PFSK-1 (cell line): ENCODE measurements at regions not wholly inside any gene's neighbourhood (a gene's known extent, or its start where the extent isn't known, plus 50 kb on each side); places are given as distances from the start of the nearest gene placed in this dataset.

Source experiments
- FOXP2 ChIP-seq: optimal IDR thresholded peaks from 2 replicates; pipeline ENCODE3; 2011; ENCODE audit warnings: borderline replicate concordance, control low read depth, inconsistent platforms; ENCODE audit not compliant: insufficient read depth; ENCODE audit errors: extremely low read length, extremely low read depth
- POLR2AphosphoS5 ChIP-seq: IDR thresholded peaks from 2 replicates; pipeline ENCODE4 v1.6.1; 2012; ENCODE audit warnings: low read depth, mild to moderate bottlenecking, control low read depth, low read length, moderate library complexity
- SIN3A ChIP-seq: IDR thresholded peaks from 2 replicates; pipeline ENCODE4 v1.6.1; 2012; ENCODE audit warnings: mild to moderate bottlenecking, low read length, moderate library complexity, borderline replicate concordance; ENCODE audit not compliant: insufficient read depth
- TAF1 ChIP-seq: IDR thresholded peaks from 2 replicates; pipeline ENCODE4 v1.6.1; 2012; ENCODE audit warnings: low read length, control low read depth, borderline replicate concordance; ENCODE audit not compliant: insufficient read depth
- TF ChIP-seq, protein P1 (sequence below), 2 experiments: IDR thresholded peaks; 2 replicates each; pipeline versions ENCODE4 v1.6.1 to v1.8.0; 2011 to 2012; ENCODE audit warnings: low read depth in 2 of 2, low read length in 2 of 2, control low read depth in 1 of 2, inconsistent platforms in 1 of 2, mild to moderate bottlenecking in 1 of 2, moderate library complexity in 1 of 2; ENCODE audit not compliant: insufficient read depth in 1 of 2

DNA sequence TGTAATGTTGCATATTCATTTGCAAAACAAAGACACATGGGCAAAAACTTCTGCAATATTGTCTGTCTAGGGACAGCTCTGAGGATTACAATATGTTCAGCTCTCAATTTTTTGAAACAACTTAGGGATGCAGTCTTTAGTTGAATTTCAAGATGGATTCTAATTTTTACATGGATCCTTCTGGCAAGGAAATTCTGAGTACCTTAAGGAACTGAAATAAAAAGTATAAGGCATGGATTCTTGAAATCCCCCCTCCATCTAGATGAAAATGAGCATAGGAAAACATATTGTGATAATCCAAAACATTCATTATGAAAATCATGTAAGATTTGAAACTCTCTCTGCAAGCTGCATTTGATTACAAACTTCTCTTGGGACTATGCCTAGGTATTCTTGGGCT is 568.6 kb downstream of the CETN3 start:
- TF ChIP-seq, protein P1, sequence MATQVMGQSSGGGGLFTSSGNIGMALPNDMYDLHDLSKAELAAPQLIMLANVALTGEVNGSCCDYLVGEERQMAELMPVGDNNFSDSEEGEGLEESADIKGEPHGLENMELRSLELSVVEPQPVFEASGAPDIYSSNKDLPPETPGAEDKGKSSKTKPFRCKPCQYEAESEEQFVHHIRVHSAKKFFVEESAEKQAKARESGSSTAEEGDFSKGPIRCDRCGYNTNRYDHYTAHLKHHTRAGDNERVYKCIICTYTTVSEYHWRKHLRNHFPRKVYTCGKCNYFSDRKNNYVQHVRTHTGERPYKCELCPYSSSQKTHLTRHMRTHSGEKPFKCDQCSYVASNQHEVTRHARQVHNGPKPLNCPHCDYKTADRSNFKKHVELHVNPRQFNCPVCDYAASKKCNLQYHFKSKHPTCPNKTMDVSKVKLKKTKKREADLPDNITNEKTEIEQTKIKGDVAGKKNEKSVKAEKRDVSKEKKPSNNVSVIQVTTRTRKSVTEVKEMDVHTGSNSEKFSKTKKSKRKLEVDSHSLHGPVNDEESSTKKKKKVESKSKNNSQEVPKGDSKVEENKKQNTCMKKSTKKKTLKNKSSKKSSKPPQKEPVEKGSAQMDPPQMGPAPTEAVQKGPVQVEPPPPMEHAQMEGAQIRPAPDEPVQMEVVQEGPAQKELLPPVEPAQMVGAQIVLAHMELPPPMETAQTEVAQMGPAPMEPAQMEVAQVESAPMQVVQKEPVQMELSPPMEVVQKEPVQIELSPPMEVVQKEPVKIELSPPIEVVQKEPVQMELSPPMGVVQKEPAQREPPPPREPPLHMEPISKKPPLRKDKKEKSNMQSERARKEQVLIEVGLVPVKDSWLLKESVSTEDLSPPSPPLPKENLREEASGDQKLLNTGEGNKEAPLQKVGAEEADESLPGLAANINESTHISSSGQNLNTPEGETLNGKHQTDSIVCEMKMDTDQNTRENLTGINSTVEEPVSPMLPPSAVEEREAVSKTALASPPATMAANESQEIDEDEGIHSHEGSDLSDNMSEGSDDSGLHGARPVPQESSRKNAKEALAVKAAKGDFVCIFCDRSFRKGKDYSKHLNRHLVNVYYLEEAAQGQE (IDR thresholded peaks at IDR 0.05; ENCODE audit: insufficient read depth in 1 of 2, low read depth in 2 of 2, low read length in 2 of 2): no peak
- TF ChIP-seq SIN3A (no peak), FOXP2 (no peak), TAF1 (no peak), POLR2AphosphoS5 (no peak)

DNA sequence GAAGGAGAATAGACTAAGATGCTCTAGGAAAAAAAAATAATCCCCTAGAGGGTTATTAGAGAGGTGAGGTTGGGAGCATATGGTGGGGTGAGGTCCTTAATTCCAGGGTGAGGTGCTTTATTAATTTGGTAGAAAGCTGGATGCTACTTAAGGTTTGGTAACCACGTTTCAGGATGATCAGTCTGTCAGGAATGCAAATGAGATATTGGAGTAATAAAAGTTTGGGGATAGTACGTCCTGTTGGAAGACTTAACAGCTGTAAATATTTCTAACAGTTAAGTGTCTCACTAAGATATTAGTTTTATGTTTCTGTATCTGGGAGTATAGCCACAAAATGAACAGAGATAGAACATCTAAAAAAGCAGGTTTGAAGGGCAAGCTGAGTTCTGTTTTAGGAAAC is 578.9 kb downstream of the CETN3 start:
- TF ChIP-seq TAF1: no peak
- TF ChIP-seq, protein P1 (IDR thresholded peaks at IDR 0.05; ENCODE audit: insufficient read depth in 1 of 2, low read depth in 2 of 2, low read length in 2 of 2): no peak
- TF ChIP-seq SIN3A: no peak
- no peak for TF ChIP-seq FOXP2
- no peak for TF ChIP-seq POLR2AphosphoS5

DNA sequence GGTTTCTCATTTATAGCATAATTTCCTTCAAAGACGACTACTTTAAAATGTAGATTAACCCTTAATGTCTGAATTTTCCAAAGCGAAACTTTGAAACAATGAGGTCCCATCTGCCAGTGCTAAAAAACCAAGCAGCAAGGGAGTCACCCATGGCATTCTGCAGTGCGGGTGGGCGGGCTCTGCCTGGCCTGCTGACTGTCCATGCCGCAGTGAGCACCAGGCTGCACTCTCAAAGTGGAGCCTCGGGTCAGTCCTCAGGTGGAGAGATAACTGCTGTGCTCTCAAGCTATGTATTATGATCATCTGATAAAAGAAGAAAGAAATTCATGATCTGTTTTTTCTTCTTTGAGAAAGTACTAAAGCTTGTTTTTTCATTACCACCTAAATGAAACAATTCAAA is 581.6 kb downstream of the CETN3 start:
- TF ChIP-seq TAF1 (no peak), POLR2AphosphoS5 (no peak), FOXP2 (no peak), SIN3A (no peak)
- TF ChIP-seq, protein P1 (IDR thresholded peaks at IDR 0.05; ENCODE audit: insufficient read depth in 1 of 2, low read depth in 2 of 2, low read length in 2 of 2): no peak

DNA sequence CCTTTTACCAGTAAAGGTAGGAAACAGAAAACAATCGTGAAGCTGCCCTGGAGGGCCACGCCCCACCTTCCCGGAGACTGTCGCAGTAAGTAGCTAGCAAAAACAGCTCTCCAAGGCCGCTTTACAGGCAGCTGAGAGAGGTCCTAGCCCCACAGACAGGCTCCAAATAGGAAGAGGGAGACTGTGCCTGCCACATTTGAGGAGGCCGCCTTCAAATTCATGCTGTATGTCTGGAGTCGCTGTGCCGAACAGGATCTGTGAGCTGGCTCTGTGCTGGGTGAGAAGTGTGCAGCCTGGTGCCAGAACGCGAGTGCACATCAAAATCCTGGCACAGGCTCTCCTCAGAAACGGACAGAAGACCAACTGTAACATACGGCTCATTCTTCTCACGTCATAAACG is 582.2 kb downstream of the CETN3 start:
- TF ChIP-seq TAF1 (no peak), FOXP2 (no peak), SIN3A (no peak), POLR2AphosphoS5 (no peak)
- TF ChIP-seq, protein P1 (IDR thresholded peaks at IDR 0.05; ENCODE audit: insufficient read depth in 1 of 2, low read depth in 2 of 2, low read length in 2 of 2): no peak

DNA sequence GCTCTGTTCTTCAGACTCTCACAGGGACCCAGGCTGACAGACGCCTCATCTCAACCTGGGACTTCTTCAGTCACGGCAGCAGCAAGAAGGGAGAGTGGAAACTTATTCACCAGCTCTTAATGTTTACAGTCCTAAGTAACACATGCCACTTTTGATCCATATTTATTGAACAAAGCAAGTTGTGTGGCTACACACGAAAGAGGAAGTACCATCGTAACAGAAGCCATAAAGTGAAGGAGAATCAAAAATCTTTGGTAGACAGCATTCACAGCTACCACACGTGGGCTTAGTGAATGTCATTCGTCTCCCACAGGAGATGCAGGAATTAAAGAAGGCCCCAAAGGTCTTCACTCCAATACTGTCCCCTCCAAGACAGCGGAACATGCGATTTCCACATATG is 582.6 kb downstream of the CETN3 start:
- TF ChIP-seq FOXP2: no peak
- TF ChIP-seq, protein P1 (IDR thresholded peaks at IDR 0.05; ENCODE audit: insufficient read depth in 1 of 2, low read depth in 2 of 2, low read length in 2 of 2): no peak
- TF ChIP-seq POLR2AphosphoS5: no peak
- no peak for TF ChIP-seq SIN3A
- no peak for TF ChIP-seq TAF1
